ENCODE measurements at regions not wholly inside any gene's neighbourhood (a gene's known extent, or its start where the extent isn't known, plus 50 kb on each side); places are given as distances from the start of the nearest gene placed in this dataset.
A peak's percentile ranks its signal among the peaks of the same experiment; 100 is the strongest.

GRCh38 chr20:6703656-6704055 lies 63.8 kb upstream of the BMP2 start:
- Histone ChIP-seq H3K27me3 (ENCODE audit: control insufficient read depth in 4 of 4, insufficient read depth in 4 of 4, low read length in 3 of 4) (no peaks in the 10 kb centered on the region), H3K36me3 (ENCODE audit: control insufficient read depth in 4 of 4, insufficient read depth in 3 of 4, low read depth in 1 of 4, low read length in 3 of 4) (no peaks in the 10 kb centered on the region), H3K9ac (ENCODE audit: low read depth in 1 of 2, low read length in 2 of 2) (peak overlapping the region in 1 of 2 donors; percentile 32), H3K4me1 (ENCODE audit: control insufficient read depth in 4 of 4, insufficient read depth in 4 of 4, low read length in 3 of 4) (peaks cover 6 to 68% (median 29%) of the 10 kb centered on the region in 4 donors), H3K27ac (ENCODE audit: low read depth in 1 of 2, low read length in 2 of 2) (peak overlapping the region; percentile 77 to 79), H3K9me3 (ENCODE audit: control insufficient read depth in 4 of 4, low read length in 3 of 4) (no peaks in the 10 kb centered on the region), H3K4me3 (ENCODE audit: low read depth in 1 of 3, low read length in 3 of 3) (no peak overlapping the region)
- DNase-seq (ENCODE audit: low spot score): no peak
- TF ChIP-seq TAF1 (conservative IDR thresholded peaks at IDR 0.05): no peak

GRCh38 chr20:6703047-6703446 lies 64.4 kb upstream of the BMP2 start:
- Histone ChIP-seq H3K4me3 (ENCODE audit: low read depth in 1 of 3, low read length in 3 of 3) (no peak overlapping the region), H3K9ac (ENCODE audit: low read depth in 1 of 2, low read length in 2 of 2) (peak overlapping the region in 1 of 2 donors; percentile 32), H3K27ac (ENCODE audit: low read depth in 1 of 2, low read length in 2 of 2) (peak overlapping the region; percentile 77 to 79), H3K9me3 (ENCODE audit: control insufficient read depth in 4 of 4, low read length in 3 of 4) (no peaks in the 10 kb centered on the region), H3K27me3 (ENCODE audit: control insufficient read depth in 4 of 4, insufficient read depth in 4 of 4, low read length in 3 of 4) (no peaks in the 10 kb centered on the region), H3K4me1 (ENCODE audit: control insufficient read depth in 4 of 4, insufficient read depth in 4 of 4, low read length in 3 of 4) (peaks cover 6 to 62% (median 27%) of the 10 kb centered on the region in 4 donors), H3K36me3 (ENCODE audit: control insufficient read depth in 4 of 4, insufficient read depth in 3 of 4, low read depth in 1 of 4, low read length in 3 of 4) (no peaks in the 10 kb centered on the region)
- WGBS: 44% methylated on average over 3 of the region's 3 CpGs
- TF ChIP-seq HNF4A (conservative IDR thresholded peaks at IDR 0.05) (peak; percentile 3 to 22), NR2F2 (IDR thresholded peaks at IDR 0.05) (no peak)
- DNase-seq (ENCODE audit: low spot score): no peak

GRCh38 chr20:6702144-6702543 lies 65.3 kb upstream of the BMP2 start:
- H3K9me3 ChIP-seq (ENCODE audit: control insufficient read depth in 4 of 4, low read length in 3 of 4): no peaks in the 10 kb centered on the region
- no peak for DNase-seq (ENCODE audit: low spot score)
- no peak overlapping the region for H3K4me3 ChIP-seq (ENCODE audit: low read depth in 1 of 3, low read length in 3 of 3)
- H3K4me1 ChIP-seq (ENCODE audit: control insufficient read depth in 4 of 4, insufficient read depth in 4 of 4, low read length in 3 of 4): peaks cover 3 to 55% (median 27%) of the 10 kb centered on the region in 4 donors
- no peak for TF ChIP-seq MAX (IDR thresholded peaks at IDR 0.05)
- H3K9ac ChIP-seq (ENCODE audit: low read depth in 1 of 2, low read length in 2 of 2): no peak overlapping the region
- no peaks in the 10 kb centered on the region for H3K27me3 ChIP-seq (ENCODE audit: control insufficient read depth in 4 of 4, insufficient read depth in 4 of 4, low read length in 3 of 4)
- H3K27ac ChIP-seq (ENCODE audit: low read depth in 1 of 2, low read length in 2 of 2): peak overlapping the region; percentile 77 to 79
- no peaks in the 10 kb centered on the region for H3K36me3 ChIP-seq (ENCODE audit: control insufficient read depth in 4 of 4, insufficient read depth in 3 of 4, low read depth in 1 of 4, low read length in 3 of 4)

GRCh38 chr20:6700563-6701329 lies 66.7 kb upstream of the BMP2 start:
- H3K27me3 ChIP-seq (ENCODE audit: control insufficient read depth in 4 of 4, insufficient read depth in 4 of 4, low read length in 3 of 4): no peaks in the 10 kb centered on the region
- no peak overlapping the region for H3K4me3 ChIP-seq (ENCODE audit: low read depth in 1 of 3, low read length in 3 of 3)
- H3K27ac ChIP-seq (ENCODE audit: low read depth in 1 of 2, low read length in 2 of 2): peak overlapping the region; percentile 45 to 55
- no peaks in the 10 kb centered on the region for H3K36me3 ChIP-seq (ENCODE audit: control insufficient read depth in 4 of 4, insufficient read depth in 3 of 4, low read depth in 1 of 4, low read length in 3 of 4)
- WGBS: 68% methylated on average over 11 of the region's 11 CpGs
- peaks cover 3 to 50% (median 22%) of the 10 kb centered on the region in 4 donors for H3K4me1 ChIP-seq (ENCODE audit: control insufficient read depth in 4 of 4, insufficient read depth in 4 of 4, low read length in 3 of 4)
- no peak for DNase-seq (ENCODE audit: low spot score)
- peak in 1 of 2 donors; percentile 48 for TF ChIP-seq RXRA (IDR thresholded peaks at IDR 0.05)
- TF ChIP-seq REST (IDR thresholded peaks at IDR 0.05): no peak
- no peak for TF ChIP-seq HNF4A (conservative IDR thresholded peaks at IDR 0.05)
- peak in 1 of 2 donors; percentile 20 for TF ChIP-seq JUND (IDR thresholded peaks at IDR 0.05)
- peak; percentile 78 for TF ChIP-seq NR2F2 (IDR thresholded peaks at IDR 0.05)
- no peak for TF ChIP-seq MAX (IDR thresholded peaks at IDR 0.05)
- TF ChIP-seq FOXA2 (IDR thresholded peaks at IDR 0.05): no peak
- TF ChIP-seq ZBTB33 (IDR thresholded peaks at IDR 0.05): no peak
- TF ChIP-seq EGR1 (IDR thresholded peaks at IDR 0.05; ENCODE audit: low read depth in 2 of 2): peak in 1 of 2 donors; percentile 32
- no peak for TF ChIP-seq ATF3 (IDR thresholded peaks at IDR 0.05)
- TF ChIP-seq RAD21 (IDR thresholded peaks at IDR 0.05): no peak
- TF ChIP-seq SP1 (IDR thresholded peaks at IDR 0.05): peak; percentile 18
- no peak overlapping the region for H3K9ac ChIP-seq (ENCODE audit: low read depth in 1 of 2, low read length in 2 of 2)
- H3K9me3 ChIP-seq (ENCODE audit: control insufficient read depth in 4 of 4, low read length in 3 of 4): no peaks in the 10 kb centered on the region
